ENCODE measurements at regions not wholly inside any gene's neighbourhood (a gene's known extent, or its start where the extent isn't known, plus 50 kb on each side); places are given as distances from the start of the nearest gene placed in this dataset.
A peak's percentile ranks its signal among the peaks of the same experiment; 100 is the strongest.

GRCh38 chr3:30473374-30474051 is 132.9 kb upstream of the TGFBR2 start:
- Histone ChIP-seq H2AFZ (ENCODE audit: insufficient read depth, low read depth, low read length, poor library complexity, severe bottlenecking) (no peak overlapping the region), H3K4me3 (replicated peaks in 1 of 3; ENCODE audit: low read depth in 2 of 3, low read length in 3 of 3) (peak overlapping the region in 1 of 3 experiments; percentile 18), H3K79me2 (ENCODE audit: insufficient read depth, low read length) (no peaks in the 10 kb centered on the region), H3K9ac (ENCODE audit: insufficient read depth, low read length, poor library complexity, severe bottlenecking) (no peak overlapping the region), H3K36me3 (replicated peaks in 1 of 2; ENCODE audit: control insufficient read depth in 1 of 2, insufficient read depth in 2 of 2, low read length in 2 of 2) (no peaks in the 10 kb centered on the region), H4K20me1 (ENCODE audit: insufficient read depth, low read length) (no peaks in the 10 kb centered on the region), H3K4me1 (ENCODE audit: control insufficient read depth in 1 of 2, insufficient read depth in 2 of 2, low read length in 2 of 2) (peaks cover 59 to 66% of the 10 kb centered on the region in 2 donors), H3K4me2 (replicated peaks; ENCODE audit: extremely low read depth, low read length, poor library complexity, severe bottlenecking) (peak overlapping the region; percentile 6), H3K27ac (ENCODE audit: low read depth in 1 of 2, low read length in 2 of 2) (peak overlapping the region in 1 of 2 donors; percentile 63), H3K27me3 (ENCODE audit: control insufficient read depth in 2 of 2, insufficient read depth in 2 of 2, low read length in 2 of 2) (no peaks in the 10 kb centered on the region), H3K9me3 (replicated peaks in 1 of 2; ENCODE audit: control insufficient read depth in 1 of 2, insufficient read depth in 1 of 2, low read length in 2 of 2) (no peaks in the 10 kb centered on the region)
- no peaks in the 10 kb centered on the region for H3K9me3 Mint-ChIP-seq
- peak overlapping the region; percentile 14 to 89 (median 72) for H3K27ac Mint-ChIP-seq
- H3K4me3 Mint-ChIP-seq = peak overlapping the region in 1 of 2 donors; percentile 4
- 70% methylated on average over 2 of the region's 3 CpGs for WGBS (ENCODE audit: insufficient coverage)
- H3K36me3 Mint-ChIP-seq = peaks cover 1 to 2% of the 10 kb centered on the region in 2 donors
- TF ChIP-seq CTCF (IDR thresholded peaks at IDR 0.05) = no peak
- DNase-seq = peak; percentile 63 to 77 (median 73)
- no peaks in the 10 kb centered on the region for H3K27me3 Mint-ChIP-seq (ENCODE audit: low read depth in 3 of 3)
- H3K4me1 Mint-ChIP-seq = peaks cover 59% of the 10 kb centered on the region
- intact Hi-C loops (cut with micrococcal nuclease) = loop anchor here in 1 of 2 donors (10.0 kb wide), 2 partner anchors 49 to 131 kb away; partner anchors contain the start of gene TGFBR2

- WGBS (ENCODE audit: insufficient coverage) = no CpG with 5 or more reads among the region's 1 CpG
- H3K4me1 ChIP-seq (ENCODE audit: control insufficient read depth in 1 of 2, insufficient read depth in 2 of 2, low read length in 2 of 2) = peaks cover 59 to 66% of the 10 kb centered on the region in 2 donors
Measured at GRCh38 chr3:30474371-30474770, 132.0 kb upstream of the TGFBR2 start.

More at GRCh38 chr3:30474371-30474770, 132.0 kb upstream of the TGFBR2 start:
- Histone ChIP-seq H3K4me3 (replicated peaks in 1 of 3; ENCODE audit: low read depth in 2 of 3, low read length in 3 of 3) (peak overlapping the region in 1 of 3 experiments; percentile 18), H3K36me3 (replicated peaks in 1 of 2; ENCODE audit: control insufficient read depth in 1 of 2, insufficient read depth in 2 of 2, low read length in 2 of 2) (no peaks in the 10 kb centered on the region), H4K20me1 (ENCODE audit: insufficient read depth, low read length) (no peaks in the 10 kb centered on the region), H3K4me2 (replicated peaks; ENCODE audit: extremely low read depth, low read length, poor library complexity, severe bottlenecking) (peak overlapping the region; percentile 6), H3K9ac (ENCODE audit: insufficient read depth, low read length, poor library complexity, severe bottlenecking) (no peak overlapping the region), H3K79me2 (ENCODE audit: insufficient read depth, low read length) (no peaks in the 10 kb centered on the region), H3K27ac (ENCODE audit: low read depth in 1 of 2, low read length in 2 of 2) (peak overlapping the region in 1 of 2 donors; percentile 63), H2AFZ (ENCODE audit: insufficient read depth, low read depth, low read length, poor library complexity, severe bottlenecking) (no peak overlapping the region), H3K27me3 (ENCODE audit: control insufficient read depth in 2 of 2, insufficient read depth in 2 of 2, low read length in 2 of 2) (no peaks in the 10 kb centered on the region), H3K9me3 (replicated peaks in 1 of 2; ENCODE audit: control insufficient read depth in 1 of 2, insufficient read depth in 1 of 2, low read length in 2 of 2) (no peaks in the 10 kb centered on the region)
- intact Hi-C loops (cut with micrococcal nuclease) = loop anchor here in 1 of 2 donors (10.0 kb wide), 2 partner anchors 50 to 130 kb away; partner anchors contain the start of gene TGFBR2
- H3K4me3 Mint-ChIP-seq = no peak overlapping the region
- peak in 1 of 3 donors; percentile 16 for DNase-seq
- H3K9me3 Mint-ChIP-seq = peaks cover 0 to 2% (median 0%) of the 10 kb centered on the region in 7 donors
- no peaks in the 10 kb centered on the region for H3K27me3 Mint-ChIP-seq (ENCODE audit: low read depth in 3 of 3)
- H3K36me3 Mint-ChIP-seq = peaks cover 1 to 2% of the 10 kb centered on the region in 2 donors
- peaks cover 59% of the 10 kb centered on the region for H3K4me1 Mint-ChIP-seq
- peak overlapping the region in 5 of 7 donors; percentile 38 to 89 (median 72) for H3K27ac Mint-ChIP-seq
- no peak for TF ChIP-seq CTCF (IDR thresholded peaks at IDR 0.05)

Measured in CD14-positive monocyte (primary cell).